HepG2 (cell line): ENCODE measurements at regions not wholly inside any gene's neighbourhood (a gene's known extent, or its start where the extent isn't known, plus 50 kb on each side); places are given as distances from the start of the nearest gene placed in this dataset.

Experiments used
- ATAC-seq: fragments of 200-7000 bp; cut with Tn5 transposase; 3 replicates; pipeline ENCODE4 v1.9.1; 2020; ENCODE audit warnings: mild to moderate bottlenecking, moderate library complexity
- BruUV-seq: library from RNA; stranded (reverse); fragments of 400-500 nt; replicated peaks from 2 replicates; lab custom pipeline; 2021; lab: Mats Ljungman, UMichigan
- CTCF ChIA-PET: fragments of 300-600 bp; formaldehyde crosslinking; extraction: SDS; loops from one replicate; lab custom pipeline; 2021; ENCODE audit warnings: low total read pairs, inconsistent platforms, low intra/inter-chr PET ratio; lab: Yijun Ruan, JAX
- POLR2A ChIA-PET: fragments of 350-600 bp; sonication (Branson Sonifier 250); formaldehyde crosslinking; loops from one replicate; lab custom pipeline; 2020; ENCODE audit warnings: antibody characterized with exemption, inconsistent platforms; lab: Yijun Ruan, JAX
- DNase-seq: peaks from one replicate; pipeline ENCODE4 v3.0.0-alpha.2; 2015; ENCODE audit warnings: low spot score
- FAIRE-seq: peaks from 3 replicates; lab custom pipeline; 2011; peaks lifted over from hg19 to GRCh38; lab: Jason Lieb, UNC
- H2AFZ ChIP-seq: one replicate; pipeline ENCODE4 v1.6.1; 2011; ENCODE audit warnings: low read length, inconsistent platforms
- H3K27ac ChIP-seq: fragments of 300-600 bp; 3 replicates; pipeline ENCODE4 v1.8.0; 2011; ENCODE audit warnings: mixed run types, mild to moderate bottlenecking, mixed read lengths, low read length, inconsistent platforms; ENCODE audit not compliant: insufficient read depth; ENCODE audit errors: extremely low read length
- H3K27me3 ChIP-seq, 2 experiments: fragments of 200-600 bp in 1 of 2; 2 replicates in 1 of 2; 3 replicates in 1 of 2; pipeline versions ENCODE4 v1.6.0 to v1.8.0; 2011; ENCODE audit warnings: low read length in 2 of 2, mild to moderate bottlenecking in 2 of 2, moderate library complexity in 2 of 2, inconsistent platforms in 1 of 2; ENCODE audit not compliant: insufficient read depth in 2 of 2, control insufficient read depth in 1 of 2
- H3K36me3 ChIP-seq, 2 experiments: fragments of 200-600 bp in 1 of 2; replicated peaks in 1 of 2; 2 replicates in 1 of 2; 3 replicates in 1 of 2; pipeline versions ENCODE4 v1.5.1 to v1.8.0; 2011; ENCODE audit warnings: low read length in 2 of 2, inconsistent platforms in 1 of 2; ENCODE audit not compliant: insufficient read depth in 2 of 2, control insufficient read depth in 1 of 2
- H3K4me1 ChIP-seq: 2 replicates; pipeline ENCODE4 v1.5.1; 2012; ENCODE audit warnings: low read length, inconsistent platforms; ENCODE audit not compliant: insufficient read depth
- H3K4me2 ChIP-seq: 2 replicates; pipeline ENCODE4 v1.6.0; 2011; ENCODE audit warnings: low read depth, low read length, inconsistent platforms
- H3K4me3 ChIP-seq, 3 experiments: fragments of 200-600 bp in 1 of 3; sonication (generic), shearing (Covaris generic) in 1 of 3; replicated peaks in 1 of 3; 2 replicates each; pipeline ENCODE4 v1.5.1; 2011 to 2016; ENCODE audit warnings: low read length in 3 of 3, inconsistent platforms in 2 of 3, low read depth in 2 of 3, mild to moderate bottlenecking in 2 of 3, control low read depth in 1 of 3, mixed read lengths in 1 of 3; ENCODE audit not compliant: insufficient read depth in 1 of 3
- H3K79me2 ChIP-seq: one replicate; pipeline ENCODE4 v1.6.1; 2011; ENCODE audit warnings: low read length, inconsistent platforms; ENCODE audit not compliant: insufficient read depth
- H3K9ac ChIP-seq: 2 replicates; pipeline ENCODE4 v1.6.0; 2011; ENCODE audit warnings: mild to moderate bottlenecking, low read depth, low read length, inconsistent platforms; ENCODE audit not compliant: insufficient read depth
- H3K9me3 ChIP-seq: 2 replicates; pipeline ENCODE4 v1.5.1; 2012; ENCODE audit warnings: mild to moderate bottlenecking, low read length
- H4K20me1 ChIP-seq: 2 replicates; pipeline ENCODE4 v1.6.0; 2011; ENCODE audit warnings: inconsistent platforms, mild to moderate bottlenecking, low read length, moderate library complexity; ENCODE audit not compliant: insufficient read depth
- ADNP ChIP-seq: sonication (generic); formaldehyde crosslinking; IDR thresholded peaks from 2 replicates; pipeline ENCODE4 v1.4.0; 2020; ENCODE audit warnings: missing genetic modification reagents
- GATA4 ChIP-seq: sonication (generic); IDR thresholded peaks from 2 replicates; pipeline ENCODE4 v1.6.1; 2016; ENCODE audit warnings: antibody characterized with exemption, low read depth, borderline replicate concordance
- HOXA5 ChIP-seq: sonication (generic); formaldehyde crosslinking; IDR thresholded peaks from 2 replicates; pipeline ENCODE4 v1.4.0; 2020; ENCODE audit warnings: missing genetic modification reagents
- MBD4 ChIP-seq: IDR thresholded peaks from 2 replicates; pipeline ENCODE4 v1.6.1; 2012; ENCODE audit warnings: low read length, inconsistent platforms, borderline replicate concordance
- RCOR2 ChIP-seq: IDR thresholded peaks from 2 replicates; pipeline ENCODE4 v1.6.1; 2016; ENCODE audit warnings: missing biosample characterization, missing genetic modification reagents
- SUZ12 ChIP-seq: fragments of 150-350 bp; IDR thresholded peaks from 2 replicates; pipeline ENCODE4 v1.6.1; 2014; ENCODE audit warnings: low read depth, low read length
- TSC22D2 ChIP-seq: sonication (generic); formaldehyde crosslinking; IDR thresholded peaks from 2 replicates; pipeline ENCODE4 v1.5.1; 2020; ENCODE audit warnings: missing genetic modification reagents, mild to moderate bottlenecking, borderline replicate concordance
- ZFY ChIP-seq: sonication (generic); formaldehyde crosslinking; IDR thresholded peaks from 2 replicates; pipeline ENCODE4 v1.4.0; 2020; ENCODE audit warnings: missing genetic modification reagents
- ZNF430 ChIP-seq: sonication (generic); formaldehyde crosslinking; IDR thresholded peaks from 2 replicates; pipeline ENCODE4 v1.9.0; 2021; ENCODE audit warnings: mild to moderate bottlenecking, missing genetic modification reagents
- ZNF644 ChIP-seq: IDR thresholded peaks from 2 replicates; pipeline ENCODE4 v1.6.1; 2016; ENCODE audit warnings: low read depth
- ZNF816 ChIP-seq: sonication (generic); formaldehyde crosslinking; IDR thresholded peaks from 2 replicates; pipeline ENCODE4 v1.8.0; 2022; ENCODE audit warnings: missing genetic modification reagents, mild to moderate bottlenecking, borderline replicate concordance
- WGBS: methylation state at CpG from one replicate; pipeline ENCODE4 v1.1.6; 2017; ENCODE audit warnings: low lambda C conversion rate; 5-methylcytosine and 5-hydroxymethylcytosine counted together
- in situ Hi-C: cut with HindIII; loops from 2 replicates; pipeline ENCODE4 v1.10.0; 2017; ENCODE audit warnings: low pct_unique_long_range_greater_than_20kb; ENCODE audit not compliant: extremely low pct_ligation_motif_present
- intact Hi-C: fragments of 100-400 bp; cut with micrococcal nuclease; formaldehyde crosslinking; loops from one replicate; pipeline ENCODE4 v1.10.0; 2022; ENCODE audit not compliant: unreplicated experiment
- TF ChIP-seq, protein P1 (sequence below): sonication (generic); formaldehyde crosslinking; IDR thresholded peaks from 2 replicates; pipeline ENCODE4 v1.8.1; 2023; ENCODE audit warnings: mild to moderate bottlenecking, missing genetic modification reagents, borderline replicate concordance
- TF ChIP-seq, protein P2 (sequence below): sonication (generic); formaldehyde crosslinking; IDR thresholded peaks from 2 replicates; pipeline ENCODE4 v1.4.0; 2020; ENCODE audit warnings: mild to moderate bottlenecking, missing genetic modification reagents
- TF ChIP-seq, protein P3 (sequence below): sonication (generic); formaldehyde crosslinking; IDR thresholded peaks from 2 replicates; pipeline ENCODE4 v1.8.1; 2023; ENCODE audit warnings: missing genetic modification reagents, inconsistent platforms, borderline replicate concordance

DNA sequence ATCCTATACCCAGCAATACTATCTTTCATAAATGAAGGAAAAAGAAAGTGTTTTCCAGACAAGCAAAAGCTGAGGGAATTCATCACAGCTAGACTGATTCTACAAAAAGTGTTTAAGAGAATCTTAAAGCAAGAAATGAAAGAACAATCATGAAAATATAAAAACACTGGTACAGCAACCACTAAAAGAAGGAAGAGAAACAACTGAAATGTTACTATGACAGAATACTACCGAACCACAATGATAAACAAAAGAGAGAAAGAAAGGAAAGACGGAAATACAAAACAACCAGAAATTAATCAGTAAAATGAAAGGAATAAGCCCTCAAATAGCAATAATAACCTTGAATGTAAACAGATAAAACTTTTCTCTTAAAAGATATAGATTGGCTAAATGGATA, 110.8 kb upstream of the AFF2 start:
- 0 out of 2 replicates have a peak, but pooled peaks cover 4% of the 10 kb centered on the region for H3K9me3 ChIP-seq
- intact Hi-C loops: no loop called here
- no peak overlapping the region for H3K4me2 ChIP-seq
- no peaks in the 10 kb centered on the region for H4K20me1 ChIP-seq
- POLR2A ChIA-PET: no interaction called here
- no peak overlapping the region for H3K27ac ChIP-seq
- H3K79me2 ChIP-seq: no peaks in the 10 kb centered on the region
- no peaks in the 10 kb centered on the region for H3K4me1 ChIP-seq
- BruUV-seq: no TSS peak
- in situ Hi-C loops: no loop called here
- no peaks in the 10 kb centered on the region for H3K27me3 ChIP-seq
- no peaks in the 10 kb centered on the region for H3K36me3 ChIP-seq
- no peak for FAIRE-seq
- TF ChIP-seq, protein P1, sequence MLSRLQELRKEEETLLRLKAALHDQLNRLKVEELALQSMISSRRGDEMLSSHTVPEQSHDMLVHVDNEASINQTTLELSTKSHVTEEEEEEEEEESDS: no peak
- no peak for TF ChIP-seq MBD4
- TF ChIP-seq SUZ12: no peak
- no peak for TF ChIP-seq HOXA5 (CRISPR knock-in tag)
- TF ChIP-seq ADNP (CRISPR knock-in tag): no peak
- no peak for TF ChIP-seq TSC22D2
- TF ChIP-seq RCOR2: no peak
- no peak for TF ChIP-seq ZNF816 (CRISPR knock-in tag)
- TF ChIP-seq ZNF430 (CRISPR knock-in tag): no peak
- TF ChIP-seq, protein P2, sequence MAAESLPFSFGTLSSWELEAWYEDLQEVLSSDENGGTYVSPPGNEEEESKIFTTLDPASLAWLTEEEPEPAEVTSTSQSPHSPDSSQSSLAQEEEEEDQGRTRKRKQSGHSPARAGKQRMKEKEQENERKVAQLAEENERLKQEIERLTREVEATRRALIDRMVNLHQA: no peak
- TF ChIP-seq, protein P3, sequence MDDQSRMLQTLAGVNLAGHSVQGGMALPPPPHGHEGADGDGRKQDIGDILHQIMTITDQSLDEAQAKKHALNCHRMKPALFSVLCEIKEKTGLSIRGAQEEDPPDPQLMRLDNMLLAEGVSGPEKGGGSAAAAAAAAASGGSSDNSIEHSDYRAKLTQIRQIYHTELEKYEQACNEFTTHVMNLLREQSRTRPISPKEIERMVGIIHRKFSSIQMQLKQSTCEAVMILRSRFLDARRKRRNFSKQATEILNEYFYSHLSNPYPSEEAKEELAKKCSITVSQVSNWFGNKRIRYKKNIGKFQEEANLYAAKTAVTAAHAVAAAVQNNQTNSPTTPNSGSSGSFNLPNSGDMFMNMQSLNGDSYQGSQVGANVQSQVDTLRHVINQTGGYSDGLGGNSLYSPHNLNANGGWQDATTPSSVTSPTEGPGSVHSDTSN: no peak
- TF ChIP-seq GATA4: no peak
- TF ChIP-seq ZNF644 (CRISPR knock-in tag): no peak
- no peak for TF ChIP-seq ZFY (CRISPR knock-in tag)
- TF ChIP-seq, all 625 proteins: peak for 0
- H3K9ac ChIP-seq: no peak overlapping the region
- DNase-seq (no peak), ATAC-seq (no peak)
- CTCF ChIA-PET: no interaction called here
- no peak overlapping the region for H3K4me3 ChIP-seq
- no peak overlapping the region for H2AFZ ChIP-seq
- 38% methylated on average over 2 of the region's 2 CpGs for WGBS
